SU-DHL-6 (cell line): ENCODE measurements at regions not wholly inside any gene's neighbourhood (a gene's known extent, or its start where the extent isn't known, plus 50 kb on each side); places are given as distances from the start of the nearest gene placed in this dataset.

Experiments
- H2AFZ ChIP-seq: fragments of 200-600 bp; sonication (generic); 2 replicates; pipeline ENCODE4 v1.6.1; 2014; ENCODE audit warnings: low read depth, mild to moderate bottlenecking, moderate library complexity, mixed read lengths, antibody characterized with exemption, low read length; ENCODE audit not compliant: severe bottlenecking
- H3F3A ChIP-seq: fragments of 200-600 bp; shearing (Covaris generic); 2 replicates; pipeline ENCODE4 v1.6.0; 2016; ENCODE audit warnings: antibody characterized with exemption, mild to moderate bottlenecking; ENCODE audit not compliant: insufficient read depth
- H3K27ac ChIP-seq: fragments of 200-600 bp; sonication (generic); 2 replicates; pipeline ENCODE4 v1.5.1; 2016; ENCODE audit warnings: low read depth, mild to moderate bottlenecking, low read length, moderate library complexity, mixed read lengths
- H3K27me3 ChIP-seq: fragments of 200-600 bp; sonication (generic), shearing (Covaris generic); 2 replicates; pipeline ENCODE4 v1.6.0; 2014; ENCODE audit warnings: mild to moderate bottlenecking, low read length
- H3K36me3 ChIP-seq: fragments of 200-600 bp; sonication (generic); 2 replicates; pipeline ENCODE4 v1.6.1; 2014; ENCODE audit warnings: mild to moderate bottlenecking, low read length, mixed read lengths
- H3K4me2 ChIP-seq: fragments of 300-600, 200-600 bp; shearing (Covaris generic), sonication (generic); 2 replicates; pipeline ENCODE4 v1.6.0; 2014; ENCODE audit warnings: low read length, low read depth, mild to moderate bottlenecking; ENCODE audit not compliant: poor library complexity, severe bottlenecking
- H3K4me3 ChIP-seq: fragments of 200-600 bp; sonication (generic); 2 replicates; pipeline ENCODE4 v1.5.1; 2014; ENCODE audit warnings: antibody characterized with exemption, low read length, mild to moderate bottlenecking, mixed read lengths; ENCODE audit not compliant: insufficient read depth, poor library complexity, severe bottlenecking
- H3K79me2 ChIP-seq: fragments of 200-600 bp; sonication (generic); 2 replicates; pipeline ENCODE4 v1.6.1; 2014; ENCODE audit warnings: mild to moderate bottlenecking, low read length, moderate library complexity; ENCODE audit not compliant: insufficient read depth
- H3K9ac ChIP-seq: fragments of 200-600 bp; sonication (generic); 2 replicates; pipeline ENCODE4 v1.7.0; 2014; ENCODE audit warnings: mild to moderate bottlenecking, low read length
- H3K9me2 ChIP-seq: fragments of 200-600 bp; sonication (generic); replicated peaks from 2 replicates; pipeline ENCODE4 v1.6.1; 2014; ENCODE audit warnings: low read length; ENCODE audit not compliant: insufficient read depth
- H3K9me3 ChIP-seq: fragments of 200-600 bp; sonication (generic); 2 replicates; pipeline ENCODE4 v1.6.1; 2014; ENCODE audit warnings: low read length, mixed read lengths; ENCODE audit not compliant: insufficient read depth
- H4K20me1 ChIP-seq: fragments of 200-600 bp; sonication (generic); 2 replicates; pipeline ENCODE4 v1.6.1; 2014; ENCODE audit warnings: low read depth, mild to moderate bottlenecking, antibody characterized with exemption, low read length, moderate library complexity, mixed read lengths
- CTCF ChIP-seq: fragments of 200-600 bp; sonication (generic); IDR thresholded peaks from one replicate; pipeline ENCODE4 v1.5.1; 2017; ENCODE audit warnings: antibody characterized with exemption, mild to moderate bottlenecking, low read length, moderate library complexity; ENCODE audit not compliant: insufficient read depth, poor library complexity, severe bottlenecking
- EZH2phosphoT487 ChIP-seq: fragments of 200-600 bp; sonication (generic), shearing (Covaris generic); conservative IDR thresholded peaks from 2 replicates; pipeline ENCODE4 v1.6.1; 2018; ENCODE audit warnings: mild to moderate bottlenecking, antibody characterized with exemption, low read length, moderate library complexity, mixed read lengths

DNA sequence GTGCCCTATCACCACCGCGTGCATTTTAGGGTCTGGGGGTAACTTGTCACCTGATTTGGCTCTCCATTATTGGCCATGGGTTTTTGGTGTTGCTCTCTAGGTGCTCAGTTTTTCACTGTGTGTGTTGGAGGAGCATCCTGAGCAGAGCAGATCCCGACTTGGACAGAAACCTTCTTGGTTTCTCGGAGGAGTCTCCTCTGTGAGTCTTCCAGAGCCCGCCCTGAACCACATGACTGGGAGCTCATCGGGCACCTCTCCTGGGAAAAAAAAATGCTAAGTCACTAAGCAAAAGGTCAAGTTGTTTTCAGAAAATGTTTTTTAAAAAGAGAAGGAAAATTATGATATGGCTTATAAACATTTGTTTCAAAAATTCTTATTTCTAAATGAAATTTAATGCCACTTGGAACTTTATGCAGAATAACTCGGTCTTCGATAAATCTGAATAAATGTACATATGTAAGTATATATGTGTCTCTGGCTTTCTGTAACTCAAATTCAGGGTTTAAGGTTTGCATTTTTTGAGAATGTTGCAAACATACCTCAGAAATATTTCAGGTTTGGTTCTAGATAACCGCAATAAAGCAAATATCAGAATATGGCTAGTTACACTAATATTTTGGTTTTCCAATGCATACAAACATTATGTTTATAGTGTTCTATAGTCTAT is 255.2 kb downstream of the AUH start:
- Histone ChIP-seq H2AFZ (no peak overlapping the region), H3K4me3 (no peak overlapping the region), H3K9me3 (no peaks in the 10 kb centered on the region), H3K9me2 (no peaks in the 10 kb centered on the region), H3K9ac (no peak overlapping the region), H4K20me1 (no peaks in the 10 kb centered on the region), H3K79me2 (no peaks in the 10 kb centered on the region), H3K4me2 (no peak overlapping the region), H3K27me3 (no peaks in the 10 kb centered on the region), H3F3A (no peaks in the 10 kb centered on the region), H3K27ac (no peak overlapping the region), H3K36me3 (no peaks in the 10 kb centered on the region)
- no peak for TF ChIP-seq CTCF
- TF ChIP-seq EZH2phosphoT487, result no peak

DNA sequence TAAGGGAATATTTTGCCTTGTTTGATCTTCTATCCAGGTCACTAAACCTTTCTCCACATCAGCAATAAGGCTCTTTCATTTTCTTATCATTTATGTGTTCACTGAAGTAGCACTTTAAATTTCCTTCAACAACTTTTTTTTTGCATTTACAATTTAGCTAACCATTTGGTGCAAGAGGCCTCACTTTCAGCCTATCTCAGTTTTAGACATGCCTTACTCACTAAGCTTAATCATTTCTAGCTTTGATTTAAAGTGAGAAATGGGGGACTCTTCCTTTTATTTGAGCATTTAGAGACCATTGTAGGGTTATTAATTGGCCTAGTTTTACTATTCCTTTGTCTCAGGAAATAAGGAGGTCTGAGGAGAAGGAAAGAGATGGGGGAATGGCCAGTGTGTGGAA is 250.5 kb downstream of the AUH start:
- Histone ChIP-seq H3K27ac (no peak overlapping the region), H3K9ac (no peak overlapping the region), H3K79me2 (no peaks in the 10 kb centered on the region), H2AFZ (no peak overlapping the region), H3K27me3 (no peaks in the 10 kb centered on the region), H3F3A (no peaks in the 10 kb centered on the region), H4K20me1 (no peaks in the 10 kb centered on the region), H3K36me3 (no peaks in the 10 kb centered on the region), H3K9me3 (no peaks in the 10 kb centered on the region), H3K4me3 (no peak overlapping the region), H3K4me2 (no peak overlapping the region), H3K9me2 (no peaks in the 10 kb centered on the region)
- TF ChIP-seq CTCF (no peak), EZH2phosphoT487 (no peak)

DNA sequence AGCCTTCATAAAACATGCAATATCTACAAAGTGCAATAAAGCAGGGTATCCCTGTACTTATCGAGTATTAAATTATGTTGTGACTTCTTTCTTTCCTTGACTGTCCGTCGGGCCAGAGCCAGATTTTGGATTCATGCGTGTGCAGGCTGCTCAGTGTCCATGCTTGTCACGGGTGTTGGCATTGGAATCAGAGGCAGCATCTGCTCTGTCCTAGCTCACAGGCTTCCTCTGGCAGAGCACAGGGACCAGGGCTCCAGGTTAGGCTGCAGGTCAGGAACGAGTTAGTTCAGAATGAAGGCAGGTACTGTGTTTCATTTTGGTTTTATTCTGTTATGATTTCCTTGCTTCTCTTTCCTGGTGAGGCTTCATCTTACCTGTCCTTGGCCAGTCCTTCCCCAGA is 249.8 kb downstream of the AUH start:
- H3K4me3 ChIP-seq, result no peak overlapping the region
- no peaks in the 10 kb centered on the region for H3K36me3 ChIP-seq
- H3K9me3 ChIP-seq, result no peaks in the 10 kb centered on the region
- no peaks in the 10 kb centered on the region for H3K27me3 ChIP-seq
- no peak for TF ChIP-seq EZH2phosphoT487
- TF ChIP-seq CTCF, result no peak
- no peaks in the 10 kb centered on the region for H3K9me2 ChIP-seq
- H3K9ac ChIP-seq, result no peak overlapping the region
- no peak overlapping the region for H2AFZ ChIP-seq
- no peak overlapping the region for H3K4me2 ChIP-seq
- no peaks in the 10 kb centered on the region for H3F3A ChIP-seq
- no peaks in the 10 kb centered on the region for H3K79me2 ChIP-seq
- no peaks in the 10 kb centered on the region for H4K20me1 ChIP-seq
- no peak overlapping the region for H3K27ac ChIP-seq
